Parathyroid adenoma (tissue), 2 donors: ENCODE measurements at regions not wholly inside any gene's neighbourhood (a gene's known extent, or its start where the extent isn't known, plus 50 kb on each side); places are given as distances from the start of the nearest gene placed in this dataset.

Experiments used
- H2AFZ ChIP-seq: fragments of 300-600 bp; sonication (generic); one replicate; pipeline ENCODE4 v1.7.0; 2017; ENCODE audit warnings: antibody characterized with exemption, mild to moderate bottlenecking
- H3K27ac ChIP-seq: fragments of 300-600 bp; sonication (generic); one replicate; pipeline ENCODE4 v1.7.0; 2017
- H3K27me3 ChIP-seq: fragments of 300-600 bp; sonication (generic); one replicate; pipeline ENCODE4 v1.7.0; 2017; ENCODE audit warnings: low read length; ENCODE audit not compliant: control insufficient read depth, insufficient read depth
- H3K36me3 ChIP-seq: fragments of 300-600 bp; sonication (generic); one replicate; pipeline ENCODE4 v1.7.0; 2017; ENCODE audit warnings: low read length; ENCODE audit not compliant: control insufficient read depth, insufficient read depth
- H3K4me1 ChIP-seq: fragments of 300-600 bp; sonication (generic); one replicate; pipeline ENCODE4 v1.7.0; 2017; ENCODE audit warnings: control low read depth
- H3K4me2 ChIP-seq: fragments of 300-600 bp; sonication (generic); one replicate; pipeline ENCODE4 v1.7.0; 2017; ENCODE audit warnings: low read length
- H3K4me3 ChIP-seq: fragments of 300-600 bp; sonication (generic); one replicate; pipeline ENCODE4 v1.7.0; 2017; ENCODE audit warnings: low read depth, low read length
- H3K79me2 ChIP-seq: fragments of 300-600 bp; sonication (generic); one replicate; pipeline ENCODE4 v1.7.0; 2017; ENCODE audit warnings: control low read depth
- H3K9ac ChIP-seq: fragments of 300-600 bp; sonication (generic); one replicate; pipeline ENCODE4 v1.7.0; 2017; ENCODE audit warnings: mild to moderate bottlenecking
- H3K9me3 ChIP-seq: fragments of 300-600 bp; sonication (generic); one replicate; pipeline ENCODE4 v1.7.0; 2017; ENCODE audit warnings: low read length; ENCODE audit not compliant: control insufficient read depth
- CTCF ChIP-seq: fragments of 300-600 bp; sonication (generic); IDR thresholded peaks from one replicate; pipeline ENCODE4 v1.7.0; 2017; ENCODE audit warnings: antibody characterized with exemption, mild to moderate bottlenecking
- donor health status: primary hyperparathyroidism.

GRCh38 chr14:65184032-65184764 is 81.9 kb upstream of the MAX start:
- no peaks in the 10 kb centered on the region for H3K27me3 ChIP-seq
- H3K9ac ChIP-seq, result no peak overlapping the region
- H3K27ac ChIP-seq, result no peak overlapping the region
- no peak overlapping the region for H3K4me3 ChIP-seq
- no peaks in the 10 kb centered on the region for H3K4me1 ChIP-seq
- H3K36me3 ChIP-seq, result no peaks in the 10 kb centered on the region
- no peaks in the 10 kb centered on the region for H3K79me2 ChIP-seq
- no peak overlapping the region for H2AFZ ChIP-seq
- no peak overlapping the region for H3K4me2 ChIP-seq
- no peaks in the 10 kb centered on the region for H3K9me3 ChIP-seq
- no peak for TF ChIP-seq CTCF

- no peaks in the 10 kb centered on the region for H3K9me3 ChIP-seq
- no peak overlapping the region for H3K4me3 ChIP-seq
- no peak overlapping the region for H3K27ac ChIP-seq
- no peaks in the 10 kb centered on the region for H3K79me2 ChIP-seq
- no peaks in the 10 kb centered on the region for H3K27me3 ChIP-seq
- no peak overlapping the region for H2AFZ ChIP-seq
- TF ChIP-seq CTCF, result no peak
- H3K9ac ChIP-seq, result no peak overlapping the region
- no peaks in the 10 kb centered on the region for H3K36me3 ChIP-seq
- H3K4me1 ChIP-seq, result no peaks in the 10 kb centered on the region
- H3K4me2 ChIP-seq, result no peak overlapping the region
Measured at GRCh38 chr14:65185829-65186228, 83.5 kb upstream of the MAX start.

- H3K79me2 ChIP-seq, result no peaks in the 10 kb centered on the region
- H3K4me2 ChIP-seq, result no peak overlapping the region
- no peak for TF ChIP-seq CTCF
- no peak overlapping the region for H2AFZ ChIP-seq
- no peak overlapping the region for H3K4me3 ChIP-seq
- no peak overlapping the region for H3K9ac ChIP-seq
- H3K27me3 ChIP-seq, result no peaks in the 10 kb centered on the region
- no peaks in the 10 kb centered on the region for H3K36me3 ChIP-seq
- no peaks in the 10 kb centered on the region for H3K4me1 ChIP-seq
- no peaks in the 10 kb centered on the region for H3K9me3 ChIP-seq
- H3K27ac ChIP-seq, result no peak overlapping the region
Measured at GRCh38 chr14:65186951-65187350, 84.6 kb upstream of the MAX start.

GRCh38 chr14:65187421-65188049 is 85.2 kb upstream of the MAX start:
- no peaks in the 10 kb centered on the region for H3K9me3 ChIP-seq

More at GRCh38 chr14:65187421-65188049, 85.2 kb upstream of the MAX start:
- H3K27ac ChIP-seq, result no peak overlapping the region
- no peaks in the 10 kb centered on the region for H3K27me3 ChIP-seq
- H3K36me3 ChIP-seq, result no peaks in the 10 kb centered on the region
- H3K9ac ChIP-seq, result no peak overlapping the region
- H3K79me2 ChIP-seq, result no peaks in the 10 kb centered on the region
- H3K4me1 ChIP-seq, result no peaks in the 10 kb centered on the region
- no peak overlapping the region for H3K4me2 ChIP-seq
- no peak overlapping the region for H3K4me3 ChIP-seq
- no peak for TF ChIP-seq CTCF
- H2AFZ ChIP-seq, result no peak overlapping the region
